HG03439 (cell line): ENCODE measurements at regions not wholly inside any gene's neighbourhood (a gene's known extent, or its start where the extent isn't known, plus 50 kb on each side); places are given as distances from the start of the nearest gene placed in this dataset.

Experiments
- ATAC-seq: cut with Tn5 transposase; IDR thresholded peaks from one replicate; pipeline ENCODE4 v1.9.1; 2021; ENCODE audit warnings: mild to moderate bottlenecking, moderate library complexity; ENCODE audit not compliant: unreplicated experiment

DNA sequence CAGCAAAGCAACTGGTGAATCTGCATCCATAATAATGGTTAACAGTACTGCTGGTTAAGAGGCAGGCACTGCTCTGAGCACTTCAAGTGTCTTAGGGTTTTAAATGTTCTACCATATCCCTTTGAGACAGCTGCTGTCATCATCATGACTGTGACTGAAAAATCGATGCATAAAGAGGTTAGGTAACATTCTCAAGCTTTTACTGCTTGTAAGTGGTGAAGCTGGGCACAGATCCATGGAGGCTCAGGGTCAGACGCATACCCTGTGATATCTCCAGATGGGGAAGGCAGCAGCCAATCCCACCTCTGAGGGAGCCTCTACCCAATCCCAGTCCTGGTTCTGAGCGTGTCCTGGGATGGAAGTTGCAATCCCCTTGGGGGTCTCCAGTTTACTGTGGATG lies 57.6 kb upstream of the SOX9 start:
- ATAC-seq = no peak

DNA sequence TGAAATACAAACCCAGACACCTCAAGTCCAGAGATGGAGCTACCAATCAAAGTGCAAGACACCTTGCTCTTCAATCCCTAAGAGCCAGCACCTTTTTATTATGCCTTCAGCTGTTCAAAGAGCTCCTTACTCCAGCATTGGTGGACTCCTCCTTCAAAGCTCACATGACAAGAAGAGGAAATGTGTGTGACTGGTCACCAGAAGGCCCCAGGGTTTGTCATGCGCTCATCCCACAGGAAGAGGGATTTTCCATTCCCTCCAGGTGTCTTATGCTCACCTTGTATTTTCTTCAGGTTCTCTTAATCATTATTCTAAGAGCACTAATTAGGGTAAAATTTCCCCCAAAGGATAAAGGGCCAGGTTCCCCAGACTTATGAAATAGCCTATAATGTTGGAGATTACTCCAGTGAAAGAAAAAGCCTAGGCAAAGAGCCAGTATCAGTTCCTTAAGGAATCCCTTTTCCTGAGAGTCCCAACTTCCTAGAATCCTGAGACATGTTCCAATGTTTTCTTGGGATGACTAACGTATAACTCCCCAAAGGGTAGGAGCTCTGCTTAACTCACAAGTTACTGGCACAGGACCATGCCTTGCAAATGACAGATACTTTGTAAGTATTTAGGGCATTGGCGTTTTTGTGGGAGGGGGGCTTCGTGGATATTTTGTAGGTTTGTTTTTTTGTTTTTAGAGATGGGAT lies 56.9 kb upstream of the SOX9 start:
- ATAC-seq = no peak

DNA sequence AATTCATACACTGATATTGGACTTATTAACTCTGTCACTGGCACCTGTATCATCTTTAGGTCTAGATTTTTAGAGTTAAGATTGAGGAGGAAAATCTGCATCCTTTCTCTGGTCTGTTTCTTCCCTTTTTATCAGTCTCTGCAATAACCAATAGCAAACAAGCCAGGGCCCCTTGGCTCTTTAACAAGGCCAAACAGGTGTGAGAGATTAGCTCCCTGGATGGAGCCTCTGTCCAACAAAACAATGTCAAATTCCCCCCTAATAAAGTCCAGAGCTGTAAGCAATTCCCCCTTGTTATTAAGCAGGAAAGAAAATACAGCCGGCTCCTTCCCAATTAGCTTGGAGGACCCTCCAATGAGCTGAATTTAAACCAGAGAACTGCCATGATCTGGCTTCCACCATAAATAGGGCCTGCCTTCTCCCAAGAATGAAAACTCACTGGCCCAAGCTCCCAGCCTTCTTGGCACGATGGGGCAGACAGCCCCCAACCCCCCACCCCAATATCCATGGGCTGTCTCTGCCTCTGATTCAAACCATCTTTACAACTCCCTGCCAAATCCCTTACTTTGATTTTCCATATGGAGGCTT lies 56.1 kb upstream of the SOX9 start:
- ATAC-seq = no peak

DNA sequence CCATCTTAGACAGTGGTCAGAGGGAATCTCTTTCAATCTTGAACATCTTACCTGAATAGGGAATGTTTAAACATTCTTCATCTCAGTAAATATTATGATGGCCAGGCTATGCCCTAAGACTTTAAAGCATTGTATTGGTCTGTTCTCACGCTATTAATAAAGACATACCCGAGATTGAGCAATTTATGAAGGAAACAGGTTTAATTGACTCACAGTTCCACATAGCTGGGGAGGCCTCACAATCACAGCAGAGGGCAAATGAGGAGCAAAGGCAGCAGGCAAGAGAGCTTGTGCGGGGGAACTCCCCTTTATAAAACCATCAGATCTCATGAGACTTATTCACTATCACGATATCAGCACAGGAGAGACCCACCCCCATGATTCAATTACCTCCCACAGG lies 55.3 kb upstream of the SOX9 start:
- no peak for ATAC-seq

DNA sequence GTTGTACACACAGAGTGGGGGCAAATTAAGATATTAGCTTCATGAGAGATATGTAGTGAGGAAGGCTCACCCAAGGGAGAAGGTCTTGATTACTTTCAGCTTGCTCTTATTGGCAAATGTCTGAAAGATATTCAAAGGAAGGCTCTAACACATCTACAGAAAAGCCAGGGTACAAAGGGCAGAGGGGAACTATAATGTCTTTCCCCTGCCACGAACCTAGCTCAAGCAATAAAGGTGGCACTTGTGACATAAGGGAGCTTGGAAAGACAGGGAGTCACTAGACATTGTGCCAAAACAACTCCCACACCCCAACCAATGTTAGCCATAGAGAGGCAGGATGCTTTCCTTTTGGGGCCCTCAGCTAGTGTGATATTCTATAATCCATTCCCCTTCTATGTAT lies 52.2 kb upstream of the SOX9 start:
- no peak for ATAC-seq

DNA sequence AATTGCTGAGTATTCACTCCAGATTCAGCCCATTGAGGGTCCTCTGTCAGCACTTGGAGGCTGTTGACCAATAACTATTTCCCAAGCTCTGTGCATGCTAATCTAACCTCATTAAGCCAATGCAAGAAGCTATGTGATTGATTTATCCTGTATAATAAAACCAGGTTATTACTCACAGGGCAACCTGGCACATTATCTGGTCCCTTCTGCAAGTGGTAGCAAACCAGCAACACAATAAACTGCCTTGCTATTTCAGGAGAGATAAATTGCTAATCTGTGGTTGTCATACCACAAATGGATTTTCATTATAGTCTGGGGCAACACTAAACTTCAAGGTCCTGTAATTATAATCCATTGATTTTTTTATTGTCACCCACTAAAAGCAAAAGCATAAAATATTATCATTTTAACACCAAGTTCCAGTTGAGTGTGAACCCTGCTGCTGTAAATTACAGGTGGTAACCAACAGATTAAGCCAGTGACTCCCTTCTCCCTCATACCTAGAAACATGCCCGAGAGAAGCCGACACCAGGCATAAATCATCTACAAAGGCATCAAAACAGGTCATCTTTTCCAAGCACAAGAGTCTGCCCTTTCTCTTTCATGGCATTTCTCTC lies 51.1 kb upstream of the SOX9 start:
- ATAC-seq = no peak
